DLD1 (cell line): ENCODE measurements at regions not wholly inside any gene's neighbourhood (a gene's known extent, or its start where the extent isn't known, plus 50 kb on each side); places are given as distances from the start of the nearest gene placed in this dataset.

Source experiments
- in situ Hi-C: cut with HindIII; loops from 2 replicates; pipeline ENCODE4 v1.10.0; 2017; ENCODE audit warnings: low sequenced_read_pairs

- in situ Hi-C loops: no loop called here
These were observed 298.8 kb upstream of the IRX3 start for GRCh38 chr16:54585094-54585997.

DNA sequence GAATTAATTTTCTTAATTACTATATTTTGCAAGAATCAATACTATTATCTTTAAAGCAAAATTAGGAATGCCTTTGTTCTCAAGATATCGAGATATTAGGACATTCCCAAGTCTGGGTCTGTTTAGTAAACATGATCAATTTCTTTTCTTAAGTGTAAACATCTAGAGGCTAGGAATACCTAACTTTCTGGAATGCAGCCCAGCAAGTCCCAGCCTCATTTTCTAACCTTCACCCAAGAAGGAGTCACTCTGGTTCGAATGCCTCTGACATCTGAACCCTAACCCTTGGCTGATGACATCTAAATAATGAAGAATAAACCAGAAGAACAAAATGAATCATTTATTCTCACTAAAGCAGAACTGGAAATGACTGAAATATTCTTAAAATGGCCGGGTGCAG is 297.5 kb upstream of the IRX3 start:
- in situ Hi-C loops: no loop called here

GRCh38 chr16:54582631-54583250 is 296.2 kb upstream of the IRX3 start:
- in situ Hi-C loops: no loop called here

DNA sequence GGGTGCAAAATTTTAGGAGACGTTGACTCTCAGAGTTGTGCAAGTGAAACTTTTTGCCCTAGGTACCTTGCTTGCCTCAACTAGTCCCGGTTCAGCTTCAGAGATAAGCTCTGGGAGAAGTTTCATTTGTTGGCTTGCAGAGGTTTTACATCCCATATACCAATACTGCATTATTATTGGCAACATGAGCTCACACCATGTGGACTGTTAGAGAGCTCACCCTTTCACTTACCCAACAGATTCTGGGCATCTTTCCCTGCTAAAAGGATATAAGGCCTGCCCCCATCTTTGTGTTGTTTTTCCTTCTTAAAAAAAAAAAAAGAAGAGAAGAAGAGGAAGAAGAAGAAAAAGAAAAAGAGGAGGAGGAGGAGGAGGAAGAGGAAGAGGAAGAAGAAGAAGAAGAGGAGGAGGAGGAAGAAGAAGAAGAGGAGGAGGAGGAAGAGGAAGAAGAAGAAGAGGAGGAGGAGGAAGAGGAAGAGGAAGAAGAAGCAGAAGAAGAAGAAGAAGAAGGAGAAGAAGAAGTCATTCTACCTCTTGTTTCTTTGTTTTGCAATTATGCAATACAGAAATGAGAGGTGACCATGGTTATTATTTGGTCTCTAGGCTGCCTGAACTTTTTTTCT is 292.6 kb upstream of the IRX3 start:
- in situ Hi-C loops: no loop called here

DNA sequence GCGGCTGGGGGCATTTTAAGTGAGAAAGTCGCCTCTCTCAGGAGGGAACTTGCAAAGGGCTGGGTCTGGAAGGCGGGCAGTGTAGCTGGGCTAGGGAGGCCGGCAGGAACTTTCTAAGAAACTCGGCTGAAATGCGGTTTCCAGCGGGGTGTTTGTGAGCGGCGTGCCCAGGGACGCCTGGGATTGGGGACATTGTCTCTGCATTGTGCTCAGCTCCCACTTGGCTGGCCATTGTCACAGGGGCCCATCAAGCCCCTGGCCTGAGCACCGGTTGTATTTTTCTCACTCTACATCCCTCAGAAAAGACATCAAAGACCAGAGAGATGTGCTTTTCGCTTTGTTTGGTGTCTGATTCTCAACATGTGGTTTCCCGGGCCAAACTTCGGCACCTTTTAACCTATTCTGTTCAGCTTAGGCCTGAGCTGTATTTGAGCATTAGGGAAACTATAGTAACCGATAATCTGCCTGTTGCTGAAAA is 291.1 kb upstream of the IRX3 start:
- in situ Hi-C loops: no loop called here

DNA sequence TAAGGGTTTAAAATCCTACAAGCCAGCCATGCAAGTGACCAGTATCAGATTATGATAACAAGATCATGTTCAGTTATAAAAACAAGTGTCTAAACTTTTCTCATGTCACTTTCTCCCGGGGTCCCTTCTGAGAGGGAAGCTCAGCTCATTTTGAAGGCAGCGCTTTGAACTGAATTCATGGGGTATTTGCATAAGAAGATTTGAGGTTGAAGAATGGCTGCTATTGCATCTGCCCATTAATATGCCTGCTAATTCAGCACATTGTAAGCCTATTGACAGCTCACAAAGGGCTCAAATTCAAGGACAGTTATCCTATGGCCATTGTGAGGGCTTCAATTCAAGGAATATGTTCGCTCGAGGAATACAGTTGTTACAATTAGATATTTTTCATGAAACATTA is 290.2 kb upstream of the IRX3 start:
- in situ Hi-C loops: no loop called here

GRCh38 chr16:54568906-54569807 is 282.6 kb upstream of the IRX3 start:
- in situ Hi-C loops: no loop called here

- in situ Hi-C loops: no loop called here
These were observed 278.3 kb upstream of the IRX3 start for GRCh38 chr16:54564841-54565240.

DNA sequence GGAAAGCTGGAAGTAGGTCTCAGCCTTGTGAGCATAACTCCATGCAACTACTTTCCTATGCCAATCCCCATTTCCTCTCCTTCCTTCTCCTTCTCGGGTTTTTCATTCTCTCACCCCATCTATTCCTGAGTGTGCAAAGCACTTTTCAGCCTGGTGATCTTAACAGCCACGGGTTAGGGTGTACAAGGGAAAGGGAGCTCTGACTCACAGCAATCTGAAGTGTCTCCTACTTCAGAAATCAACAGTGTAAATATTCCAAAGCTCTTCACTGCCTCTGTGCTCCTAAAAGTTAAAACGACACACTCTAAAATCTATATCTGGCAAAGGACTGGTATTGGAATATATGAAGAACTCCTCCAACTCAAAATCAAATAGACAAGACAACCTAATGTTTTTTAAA is 268.0 kb upstream of the IRX3 start:
- in situ Hi-C loops: no loop called here

- in situ Hi-C loops: no loop called here
These were observed 261.7 kb upstream of the IRX3 start for GRCh38 chr16:54548281-54548680.

- in situ Hi-C loops: no loop called here
These were observed 260.5 kb upstream of the IRX3 start for GRCh38 chr16:54547052-54547451.

DNA sequence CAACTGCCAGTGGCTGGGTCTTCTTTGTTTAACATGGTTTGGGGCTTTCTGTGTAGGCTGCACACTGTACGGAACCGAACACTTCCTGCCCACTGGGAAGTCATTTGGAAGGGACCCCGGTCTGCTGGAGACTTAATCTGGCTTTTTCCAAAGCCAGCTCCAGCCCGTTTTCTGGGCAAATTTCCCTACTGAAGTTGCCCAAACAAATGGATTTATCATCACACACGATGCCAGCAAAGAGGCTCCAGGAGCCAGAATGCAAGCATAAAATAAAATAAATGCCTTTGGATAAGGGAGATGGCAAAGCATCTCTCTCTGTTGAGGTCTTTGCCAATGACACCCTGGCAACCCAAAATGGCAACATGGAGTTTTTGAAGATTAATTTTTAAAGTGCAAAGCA is 259.9 kb upstream of the IRX3 start:
- in situ Hi-C loops: no loop called here

GRCh38 chr16:54545854-54546511 is 259.4 kb upstream of the IRX3 start:
- in situ Hi-C loops: no loop called here

DNA sequence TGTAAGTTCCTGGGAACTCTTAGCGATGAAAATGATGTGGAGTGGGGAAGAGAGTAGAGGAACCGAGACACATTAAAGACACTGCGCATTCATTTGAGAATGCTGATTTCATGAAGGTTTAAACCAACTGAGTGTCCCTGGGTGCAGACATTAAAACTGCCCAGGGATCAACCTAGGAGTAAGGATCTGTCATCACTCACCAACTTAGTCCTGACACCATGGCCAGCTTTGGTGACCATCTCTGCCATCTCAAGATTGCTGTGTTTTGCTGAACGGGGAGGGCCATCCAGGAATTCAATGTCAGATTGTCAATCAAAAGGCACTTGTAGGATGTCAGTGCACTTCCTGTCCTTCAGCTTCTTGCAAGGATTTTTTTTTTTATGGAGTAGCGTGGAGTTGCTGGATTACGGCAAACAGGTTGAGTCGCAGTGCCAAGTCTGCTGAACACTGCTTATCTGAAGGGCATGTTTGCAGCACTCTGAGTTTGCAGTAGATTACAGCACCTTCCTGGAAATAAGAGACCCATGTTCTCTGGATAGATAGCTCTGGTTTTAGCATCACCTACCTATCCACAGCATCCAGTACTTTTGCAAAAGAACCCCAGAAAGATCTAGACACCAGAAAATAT is 258.1 kb upstream of the IRX3 start:
- in situ Hi-C loops: no loop called here

GRCh38 chr16:54542805-54543505 is 256.4 kb upstream of the IRX3 start:
- in situ Hi-C loops: no loop called here

- in situ Hi-C loops: no loop called here
These were observed 254.1 kb upstream of the IRX3 start for GRCh38 chr16:54540525-54541180.

DNA sequence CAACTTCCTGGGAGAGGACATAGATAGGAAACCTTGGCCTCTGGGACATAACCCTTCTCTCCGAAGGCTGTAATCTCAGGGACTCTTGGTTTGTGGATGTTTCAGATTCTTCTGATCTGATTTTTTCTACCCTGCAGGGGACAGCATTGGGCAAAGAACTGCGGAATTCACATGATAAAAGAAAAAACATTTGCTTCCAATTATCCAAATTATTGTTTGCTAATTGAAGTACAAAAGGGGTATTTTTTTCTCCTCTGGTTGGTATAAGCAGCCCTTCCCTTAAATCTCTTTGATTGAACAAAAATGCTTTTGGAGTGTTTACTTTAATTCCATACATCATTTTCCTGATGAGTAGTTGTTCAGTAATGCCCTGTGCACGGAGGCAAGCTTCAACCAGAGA is 251.7 kb upstream of the IRX3 start:
- in situ Hi-C loops: no loop called here

DNA sequence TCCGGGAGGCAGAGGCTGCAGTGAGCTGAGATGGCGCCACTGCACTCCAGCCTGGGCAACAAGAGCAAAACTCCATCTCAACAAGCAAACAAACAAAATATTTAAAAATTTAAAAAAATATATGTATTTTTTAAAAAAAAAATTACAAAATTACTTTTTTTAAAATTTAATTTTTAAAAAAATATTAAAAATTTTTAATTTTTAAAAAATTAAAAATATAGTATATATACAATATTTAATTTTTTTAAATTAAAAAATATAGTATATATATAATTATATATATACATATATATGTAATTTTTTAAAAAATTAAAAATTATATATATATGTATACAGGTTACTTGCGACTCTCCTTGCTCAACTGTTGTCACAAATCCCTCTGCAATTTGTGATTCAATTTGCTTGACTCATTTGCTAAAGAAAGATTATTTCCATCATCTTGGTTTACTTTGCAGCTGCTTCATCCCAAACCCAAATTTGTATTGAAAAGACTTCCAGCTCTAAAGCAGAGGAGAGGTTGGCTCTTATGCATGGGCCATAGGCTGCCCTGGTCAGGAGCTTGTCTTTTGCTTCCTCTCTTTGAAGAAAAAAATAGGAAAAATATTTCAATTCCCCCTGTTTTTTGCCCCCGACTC is 247.4 kb upstream of the IRX3 start:
- in situ Hi-C loops: no loop called here
